H1 (cell line): ENCODE measurements at regions not wholly inside any gene's neighbourhood (a gene's known extent, or its start where the extent isn't known, plus 50 kb on each side); places are given as distances from the start of the nearest gene placed in this dataset.
A peak's percentile ranks its signal among the peaks of the same experiment; 100 is the strongest.

Experiments
- CTCF ChIA-PET: fragments of 300-600 bp; sonication (Branson Sonifier 250); formaldehyde crosslinking; loops from one replicate; lab custom pipeline; 2021; ENCODE audit not compliant: partially characterized antibody; lab: Charles Lee
- POLR2A ChIA-PET: fragments of 300-600 bp; sonication (Branson Sonifier 250); formaldehyde crosslinking; loops from one replicate; lab custom pipeline; 2021; ENCODE audit warnings: inconsistent platforms; ENCODE audit not compliant: partially characterized antibody; lab: Charles Lee
- DNase-seq, 2 experiments: peaks; one replicate each; pipeline versions ENCODE4 v3.0.0 to v3.0.0-alpha.2; 2010 to 2022; ENCODE audit warnings: low spot score in 2 of 2, low read depth in 1 of 2, mixed read lengths in 1 of 2
- FAIRE-seq: peaks from 2 replicates; lab custom pipeline; 2011; peaks lifted over from hg19 to GRCh38; lab: Jason Lieb, UNC
- H2AFZ ChIP-seq: 2 replicates; pipeline ENCODE4 v1.8.1; 2012; ENCODE audit warnings: low read length, inconsistent platforms
- H2AK5ac ChIP-seq: 2 replicates; pipeline ENCODE4 v1.6.1; 2013; ENCODE audit warnings: low read depth, low read length
- H2BK120ac ChIP-seq: replicated peaks from 2 replicates; pipeline ENCODE3; 2013; ENCODE audit warnings: low read depth, low read length, inconsistent platforms
- H2BK12ac ChIP-seq: 2 replicates; pipeline ENCODE4 v1.6.1; 2013; ENCODE audit warnings: low read depth, low read length
- H2BK15ac ChIP-seq: 2 replicates; pipeline ENCODE4 v1.6.1; 2013; ENCODE audit warnings: low read length
- H2BK20ac ChIP-seq: 2 replicates; pipeline ENCODE4 v1.6.1; 2013; ENCODE audit warnings: low read length
- H2BK5ac ChIP-seq: 2 replicates; pipeline ENCODE4 v1.6.1; 2013; ENCODE audit warnings: low read depth, low read length
- H3K14ac ChIP-seq: 2 replicates; pipeline ENCODE4 v1.6.1; 2013; ENCODE audit warnings: inconsistent platforms; ENCODE audit not compliant: insufficient read length
- H3K18ac ChIP-seq: 2 replicates; pipeline ENCODE4 v1.6.1; 2013; ENCODE audit warnings: low read length; ENCODE audit errors: extremely low read depth
- H3K23ac ChIP-seq: 2 replicates; pipeline ENCODE4 v1.6.1; 2013; ENCODE audit warnings: inconsistent platforms; ENCODE audit not compliant: insufficient read length
- H3K23me2 ChIP-seq: 2 replicates; pipeline ENCODE4 v1.6.1; 2013; ENCODE audit warnings: low read depth, low read length
- H3K27ac ChIP-seq: 2 replicates; pipeline ENCODE4 v1.6.1; 2011; ENCODE audit warnings: low read depth, low read length, inconsistent platforms
- H3K27me3 ChIP-seq, 4 experiments: replicated peaks in 1 of 4; 1 replicate in 1 of 4; 2 replicates in 3 of 4; pipeline versions ENCODE4 v1.6.1 to v1.8.1; 2011 to 2013; ENCODE audit warnings: low read length in 3 of 4, mild to moderate bottlenecking in 3 of 4, inconsistent platforms in 2 of 4, mixed read lengths in 2 of 4, moderate library complexity in 1 of 4; ENCODE audit not compliant: control insufficient read depth in 3 of 4, insufficient read depth in 3 of 4; ENCODE audit errors: extremely low read depth in 1 of 4
- H3K36me3 ChIP-seq, 4 experiments: 2 replicates each; pipeline versions ENCODE4 v1.6.1 to v1.8.1; 2011 to 2013; ENCODE audit warnings: mild to moderate bottlenecking in 4 of 4, low read length in 3 of 4, moderate library complexity in 2 of 4, control low read depth in 1 of 4, inconsistent platforms in 1 of 4; ENCODE audit not compliant: insufficient read depth in 4 of 4, control insufficient read depth in 2 of 4
- H3K4ac ChIP-seq: replicated peaks from 2 replicates; pipeline ENCODE3; 2013; ENCODE audit warnings: low read length, low read depth, mixed read lengths, inconsistent platforms; ENCODE audit not compliant: insufficient read length
- H3K4me1 ChIP-seq, 4 experiments: replicated peaks in 1 of 4; 1 replicate in 1 of 4; 2 replicates in 3 of 4; pipeline versions ENCODE4 v1.6.1 to v1.8.1; 2011 to 2013; ENCODE audit warnings: low read length in 3 of 4, inconsistent platforms in 2 of 4, mixed read lengths in 1 of 4; ENCODE audit not compliant: insufficient read depth in 4 of 4, control insufficient read depth in 3 of 4
- H3K4me2 ChIP-seq, 2 experiments: 2 replicates each; pipeline versions ENCODE4 v1.6.1 to v1.8.1; 2011 to 2013; ENCODE audit warnings: low read depth in 2 of 2, low read length in 2 of 2, control low read depth in 1 of 2, inconsistent platforms in 1 of 2, mild to moderate bottlenecking in 1 of 2; ENCODE audit not compliant: insufficient read depth in 1 of 2
- H3K4me3 ChIP-seq, 4 experiments: fragments of 200-600, 300-600 bp in 1 of 4; sonication (generic), shearing (Covaris generic), sonication (Bioruptor Twin) in 1 of 4; 2 replicates each; pipeline versions ENCODE4 v1.5.1 to v1.8.1; 2011 to 2016; ENCODE audit warnings: low read length in 4 of 4, low read depth in 3 of 4, control low read depth in 2 of 4, inconsistent platforms in 2 of 4, mild to moderate bottlenecking in 2 of 4, mixed read lengths in 1 of 4, moderate library complexity in 1 of 4; ENCODE audit not compliant: insufficient read depth in 2 of 4; ENCODE audit errors: extremely low read depth in 1 of 4
- H3K56ac ChIP-seq: replicated peaks from 2 replicates; pipeline ENCODE3; 2013; ENCODE audit warnings: low read depth, mild to moderate bottlenecking, mixed read lengths, low read length, inconsistent platforms; ENCODE audit not compliant: insufficient read length
- H3K79me1 ChIP-seq: 2 replicates; pipeline ENCODE4 v1.6.1; 2013; ENCODE audit warnings: low read depth, low read length, control low read depth
- H3K79me2 ChIP-seq, 2 experiments: 2 replicates each; pipeline versions ENCODE4 v1.6.1 to v1.8.1; 2012 to 2013; ENCODE audit warnings: low read length in 2 of 2, mild to moderate bottlenecking in 2 of 2, inconsistent platforms in 1 of 2; ENCODE audit not compliant: insufficient read depth in 2 of 2, control insufficient read depth in 1 of 2
- H3K9ac ChIP-seq, 4 experiments: replicated peaks in 1 of 4; 1 replicate in 1 of 4; 2 replicates in 3 of 4; pipeline versions ENCODE4 v1.6.1 to v1.8.1; 2011 to 2013; ENCODE audit warnings: low read depth in 3 of 4, low read length in 3 of 4, control low read depth in 2 of 4, mild to moderate bottlenecking in 2 of 4, moderate library complexity in 2 of 4, inconsistent platforms in 1 of 4; ENCODE audit errors: extremely low read depth in 1 of 4
- H3K9me3 ChIP-seq, 2 experiments: 2 replicates each; pipeline versions ENCODE4 v1.6.1 to v1.8.1; 2012 to 2013; ENCODE audit warnings: mild to moderate bottlenecking in 2 of 2, moderate library complexity in 2 of 2, control low read depth in 1 of 2, inconsistent platforms in 1 of 2, low read depth in 1 of 2, low read length in 1 of 2, mixed read lengths in 1 of 2; ENCODE audit not compliant: insufficient read depth in 2 of 2
- H4K20me1 ChIP-seq, 2 experiments: replicated peaks in 1 of 2; 2 replicates each; pipeline versions ENCODE3 to v1.8.1; 2011 to 2013; ENCODE audit warnings: inconsistent platforms in 2 of 2, low read length in 2 of 2, mild to moderate bottlenecking in 1 of 2; ENCODE audit not compliant: insufficient read depth in 2 of 2, control insufficient read depth in 1 of 2
- H4K5ac ChIP-seq: 2 replicates; pipeline ENCODE4 v1.6.1; 2013; ENCODE audit warnings: low read length, low read depth, mixed read lengths, inconsistent platforms; ENCODE audit not compliant: insufficient read length
- H4K8ac ChIP-seq: 2 replicates; pipeline ENCODE4 v1.8.0; 2013; ENCODE audit warnings: mild to moderate bottlenecking, moderate library complexity, low read length, inconsistent platforms; ENCODE audit not compliant: insufficient read depth; ENCODE audit errors: extremely low read depth
- H4K91ac ChIP-seq: replicated peaks from 2 replicates; pipeline ENCODE3; 2013; ENCODE audit warnings: low read length, mixed read lengths, inconsistent platforms; ENCODE audit not compliant: insufficient read length
- NANOG ChIP-seq: IDR thresholded peaks from 2 replicates; pipeline ENCODE4 v1.6.1; 2011; ENCODE audit warnings: low read length, low read depth, mild to moderate bottlenecking, inconsistent platforms; ENCODE audit not compliant: insufficient read depth, poor library complexity, severe bottlenecking
- WGBS, 2 experiments: shearing (Covaris generic) in 1 of 2; methylation state at CpG; one replicate each; pipeline versions ENCODE4 v1.1.6 to v1.1.7; 2013 to 2015; ENCODE audit warnings: low lambda C conversion rate in 2 of 2, mixed read lengths in 2 of 2, inconsistent platforms in 1 of 2, low coverage in 1 of 2, missing lambda C conversion rate in 1 of 2; ENCODE audit not compliant: insufficient replicate concordance in 2 of 2, insufficient coverage in 1 of 2, insufficient read length in 1 of 2; ENCODE audit errors: extremely low coverage in 1 of 2, missing lambda C conversion rate in 1 of 2; 5-methylcytosine and 5-hydroxymethylcytosine counted together

DNA sequence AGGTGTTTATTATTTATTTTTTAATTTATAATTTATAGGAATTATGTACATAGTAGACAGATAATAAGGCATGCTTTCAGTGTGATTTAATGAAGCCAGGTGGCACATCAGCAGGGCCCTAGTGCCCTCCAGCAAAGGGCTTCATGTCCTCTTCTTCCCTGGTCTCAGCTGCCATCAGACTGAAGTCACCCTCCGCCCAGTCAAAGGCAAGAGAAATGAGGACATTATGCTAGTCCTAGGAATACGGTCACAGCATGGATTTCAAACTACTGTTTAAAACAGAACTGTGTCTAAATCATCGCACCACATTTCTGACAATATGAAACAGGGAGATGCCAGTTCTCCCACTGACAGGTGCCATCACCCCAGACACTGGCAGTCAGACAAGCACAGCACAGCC lies 168.1 kb downstream of the SEC16B start:
- no peak for DNase-seq
- POLR2A ChIA-PET: interaction anchor here (1.0 kb wide), 1 partner anchor 8 kb away, joined by 3 read pairs; no protein-coding TSS in a partner anchor
- 89% methylated on average over 3 of the region's 3 CpGs; no CpG with 5 or more reads in 1 of the 2 experiments for WGBS, 2 experiments
- H3K79me1 ChIP-seq: no peaks in the 10 kb centered on the region
- H2BK5ac ChIP-seq: no peak overlapping the region
- peaks cover 0 to 7% (median 2%) of the 10 kb centered on the region in 4 experiments; a peak in 2 of 7 replicates for H3K4me1 ChIP-seq
- no peaks in the 10 kb centered on the region for H3K27me3 ChIP-seq
- no peak overlapping the region for H3K4ac ChIP-seq
- no peak overlapping the region for H3K23ac ChIP-seq
- no peak for FAIRE-seq
- peak overlapping the region; percentile 72; the same call in 1 of the 2 replicates for H2BK15ac ChIP-seq
- H3K9ac ChIP-seq: no peak overlapping the region
- no peaks in the 10 kb centered on the region for H3K79me2 ChIP-seq
- H3K14ac ChIP-seq: no peak overlapping the region
- no peak for TF ChIP-seq NANOG
- H2AK5ac ChIP-seq: no peak overlapping the region
- CTCF ChIA-PET: interaction anchor here (0.6 to 1.5 kb wide), 4 partner anchors 17 to 1202 kb away, joined by 3 read pairs; no protein-coding TSS in a partner anchor
- H3K23me2 ChIP-seq: no peaks in the 10 kb centered on the region
- H3K18ac ChIP-seq: no peak overlapping the region
- H3K9me3 ChIP-seq: peaks cover 0 to 8% of the 10 kb centered on the region in 2 experiments; a peak in 1 of 4 replicates
- no peak overlapping the region for H4K5ac ChIP-seq
- no peak overlapping the region for H2BK20ac ChIP-seq
- no peak overlapping the region for H3K27ac ChIP-seq
- H4K91ac ChIP-seq: no peak overlapping the region
- no peak overlapping the region for H3K56ac ChIP-seq
- no peak overlapping the region for H3K4me2 ChIP-seq
- H4K20me1 ChIP-seq: no peaks in the 10 kb centered on the region
- no peak overlapping the region for H2BK12ac ChIP-seq
- no peak overlapping the region for H4K8ac ChIP-seq
- H2AFZ ChIP-seq: no peak overlapping the region
- H3K36me3 ChIP-seq: no peaks in the 10 kb centered on the region
- H2BK120ac ChIP-seq: no peak overlapping the region
- no peak overlapping the region for H3K4me3 ChIP-seq
